HG03103 (cell line): ENCODE measurements at regions not wholly inside any gene's neighbourhood (a gene's known extent, or its start where the extent isn't known, plus 50 kb on each side); places are given as distances from the start of the nearest gene placed in this dataset.

ENCODE experiments used
- ATAC-seq: cut with Tn5 transposase; IDR thresholded peaks from one replicate; pipeline ENCODE4 v1.9.1; 2021; ENCODE audit warnings: low read depth; ENCODE audit not compliant: unreplicated experiment

- no peak for ATAC-seq
Measured at GRCh38 chr1:90104941-90105538, 110.1 kb downstream of the ZNF326 start.

- no peak for ATAC-seq
Measured at GRCh38 chr1:90100566-90100965, 105.7 kb downstream of the ZNF326 start.

- ATAC-seq, result no peak
Measured at GRCh38 chr1:90092441-90092840, 97.5 kb downstream of the ZNF326 start.
